GM23338 (cell line): ENCODE measurements at regions not wholly inside any gene's neighbourhood (a gene's known extent, or its start where the extent isn't known, plus 50 kb on each side); places are given as distances from the start of the nearest gene placed in this dataset.
A peak's percentile ranks its signal among the peaks of the same experiment; 100 is the strongest.

ENCODE experiments used
- ATAC-seq: fragments of 200-7000 bp; cut with Tn5 transposase; 3 replicates; pipeline ENCODE4 v1.9.1; 2020
- DNase-seq: peaks from one replicate; pipeline ENCODE4 v3.0.0-alpha.2; 2015; ENCODE audit warnings: low spot score
- H2AFZ ChIP-seq: fragments of 200-600 bp; sonication (generic); 2 replicates; pipeline ENCODE4 v1.8.0; 2016; ENCODE audit warnings: antibody characterized with exemption, mild to moderate bottlenecking, moderate library complexity
- H3F3A ChIP-seq: fragments of 200-600 bp; sonication (generic); replicated peaks from 2 replicates; pipeline ENCODE4 v1.8.0; 2017; ENCODE audit warnings: antibody characterized with exemption, mixed run types, low read depth
- H3K27ac ChIP-seq: fragments of 200-600 bp; sonication (generic); 2 replicates; pipeline ENCODE4 v1.6.1; 2016; ENCODE audit warnings: low read depth
- H3K27me3 ChIP-seq: fragments of 200-600 bp; sonication (generic); 2 replicates; pipeline ENCODE4 v1.8.0; 2016; ENCODE audit warnings: mild to moderate bottlenecking, mixed run types, moderate library complexity; ENCODE audit not compliant: insufficient read depth
- H3K36me3 ChIP-seq: fragments of 200-600 bp; sonication (generic); 2 replicates; pipeline ENCODE4 v1.8.0; 2016; ENCODE audit warnings: mild to moderate bottlenecking; ENCODE audit not compliant: insufficient read depth
- H3K4me1 ChIP-seq: fragments of 200-600 bp; sonication (generic); 2 replicates; pipeline ENCODE4 v1.8.0; 2016; ENCODE audit warnings: mild to moderate bottlenecking, moderate library complexity; ENCODE audit not compliant: insufficient read depth
- H3K4me2 ChIP-seq: fragments of 200-600 bp; sonication (generic); 2 replicates; pipeline ENCODE4 v1.7.1; 2017; ENCODE audit warnings: mixed run types
- H3K4me3 ChIP-seq: fragments of 200-600 bp; sonication (generic); 2 replicates; pipeline ENCODE4 v1.6.1; 2016; ENCODE audit warnings: mixed run types
- H3K79me2 ChIP-seq: fragments of 200-600 bp; sonication (generic); replicated peaks from 2 replicates; pipeline ENCODE4 v1.8.0; 2017; ENCODE audit warnings: mild to moderate bottlenecking; ENCODE audit not compliant: insufficient read depth
- H3K9me2 ChIP-seq: fragments of 200-600 bp; sonication (generic); 2 replicates; pipeline ENCODE4 v1.8.0; 2017; ENCODE audit not compliant: insufficient read depth
- H4K20me1 ChIP-seq: fragments of 200-600 bp; sonication (generic); replicated peaks from 2 replicates; pipeline ENCODE4 v1.8.0; 2017; ENCODE audit warnings: mild to moderate bottlenecking; ENCODE audit not compliant: insufficient read depth
- H3K27ac Mint-ChIP-seq: 2 replicates; pipeline ENCODE4 v1.8.0; 2020; ENCODE audit warnings: inconsistent platforms, mild to moderate bottlenecking, moderate library complexity, mixed read lengths
- H3K27me3 Mint-ChIP-seq: 3 replicates; pipeline ENCODE4 v1.8.0; 2022; ENCODE audit warnings: low read depth, mild to moderate bottlenecking, moderate library complexity, mixed read lengths, inconsistent platforms; ENCODE audit not compliant: insufficient read depth, poor library complexity
- H3K36me3 Mint-ChIP-seq: 3 replicates; pipeline ENCODE4 v1.8.0; 2021; ENCODE audit warnings: low read depth, mild to moderate bottlenecking, inconsistent platforms, moderate library complexity, mixed read lengths
- H3K4me1 Mint-ChIP-seq: 3 replicates; pipeline ENCODE4 v1.8.0; 2020; ENCODE audit warnings: mild to moderate bottlenecking, inconsistent platforms, mixed read lengths
- H3K4me3 Mint-ChIP-seq: 3 replicates; pipeline ENCODE4 v1.8.0; 2021; ENCODE audit warnings: moderate library complexity, mild to moderate bottlenecking, inconsistent platforms, mixed read lengths
- H3K9me3 Mint-ChIP-seq: 3 replicates; pipeline ENCODE4 v1.8.0; 2020; ENCODE audit warnings: moderate library complexity, mild to moderate bottlenecking, inconsistent platforms, mixed read lengths
- EZH2 ChIP-seq: fragments of 200-600 bp; sonication (generic); IDR thresholded peaks from one replicate; pipeline ENCODE4 v1.8.0; 2017; ENCODE audit warnings: antibody characterized with exemption, mild to moderate bottlenecking, low read depth; ENCODE audit not compliant: unreplicated experiment
- NANOG ChIP-seq: IDR thresholded peaks from 2 replicates; pipeline ENCODE4 v1.6.1; 2016; ENCODE audit warnings: antibody characterized with exemption, borderline replicate concordance
- POLR2AphosphoS5 ChIP-seq: IDR thresholded peaks from 2 replicates; pipeline ENCODE4 v1.6.1; 2016; ENCODE audit warnings: antibody characterized with exemption, low read depth
- STAT1 ChIP-seq: IDR thresholded peaks from one replicate; pipeline ENCODE4 v1.6.1; 2016; ENCODE audit warnings: antibody characterized with exemption; ENCODE audit not compliant: unreplicated experiment
- ZNF114 ChIP-seq: fragments of 250-450 bp; sonication (Bioruptor Pico); IDR thresholded peaks from 2 replicates; pipeline ENCODE4 v1.5.0; 2020; ENCODE audit warnings: mild to moderate bottlenecking, moderate library complexity
- TF ChIP-seq, protein P1 (sequence below): IDR thresholded peaks from one replicate; pipeline ENCODE4 v1.6.1; 2018; ENCODE audit warnings: antibody characterized with exemption; ENCODE audit not compliant: unreplicated experiment
- TF ChIP-seq, protein P2 (sequence below): IDR thresholded peaks from 2 replicates; pipeline ENCODE4 v1.6.1; 2016; ENCODE audit warnings: antibody characterized with exemption
- TF ChIP-seq, protein P3 (sequence below): fragments of 250-450 bp; sonication (Bioruptor Pico); IDR thresholded peaks from 2 replicates; pipeline ENCODE4 v1.5.0; 2020; ENCODE audit warnings: mild to moderate bottlenecking, moderate library complexity

DNA sequence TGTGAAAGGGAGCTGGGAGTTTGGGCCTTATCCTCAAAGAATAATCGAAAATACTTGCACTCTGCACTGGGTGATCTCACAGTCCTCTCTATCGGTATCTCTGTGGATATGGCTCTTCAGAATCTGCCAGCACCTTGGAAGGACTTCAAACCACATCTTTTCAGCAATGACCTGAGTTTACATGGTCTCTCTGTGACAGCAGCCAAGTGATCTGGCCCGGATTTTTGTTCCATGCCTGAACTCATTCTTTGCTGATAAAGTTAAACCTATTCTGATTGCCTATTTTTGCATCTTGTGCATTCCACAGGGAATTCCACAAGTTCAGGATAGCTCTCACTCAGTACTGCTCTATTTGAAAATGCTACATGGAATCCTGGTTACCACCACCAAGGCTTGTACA is 98.9 kb downstream of the HDGFL1 start:
- Mint-ChIP-seq H3K4me3 (no peak overlapping the region), H3K4me1 (no peaks in the 10 kb centered on the region), H3K9me3 (no peaks in the 10 kb centered on the region), H3K36me3 (no peaks in the 10 kb centered on the region), H3K27me3 (no peaks in the 10 kb centered on the region), H3K27ac (no peak overlapping the region)
- TF ChIP-seq, protein P1, sequence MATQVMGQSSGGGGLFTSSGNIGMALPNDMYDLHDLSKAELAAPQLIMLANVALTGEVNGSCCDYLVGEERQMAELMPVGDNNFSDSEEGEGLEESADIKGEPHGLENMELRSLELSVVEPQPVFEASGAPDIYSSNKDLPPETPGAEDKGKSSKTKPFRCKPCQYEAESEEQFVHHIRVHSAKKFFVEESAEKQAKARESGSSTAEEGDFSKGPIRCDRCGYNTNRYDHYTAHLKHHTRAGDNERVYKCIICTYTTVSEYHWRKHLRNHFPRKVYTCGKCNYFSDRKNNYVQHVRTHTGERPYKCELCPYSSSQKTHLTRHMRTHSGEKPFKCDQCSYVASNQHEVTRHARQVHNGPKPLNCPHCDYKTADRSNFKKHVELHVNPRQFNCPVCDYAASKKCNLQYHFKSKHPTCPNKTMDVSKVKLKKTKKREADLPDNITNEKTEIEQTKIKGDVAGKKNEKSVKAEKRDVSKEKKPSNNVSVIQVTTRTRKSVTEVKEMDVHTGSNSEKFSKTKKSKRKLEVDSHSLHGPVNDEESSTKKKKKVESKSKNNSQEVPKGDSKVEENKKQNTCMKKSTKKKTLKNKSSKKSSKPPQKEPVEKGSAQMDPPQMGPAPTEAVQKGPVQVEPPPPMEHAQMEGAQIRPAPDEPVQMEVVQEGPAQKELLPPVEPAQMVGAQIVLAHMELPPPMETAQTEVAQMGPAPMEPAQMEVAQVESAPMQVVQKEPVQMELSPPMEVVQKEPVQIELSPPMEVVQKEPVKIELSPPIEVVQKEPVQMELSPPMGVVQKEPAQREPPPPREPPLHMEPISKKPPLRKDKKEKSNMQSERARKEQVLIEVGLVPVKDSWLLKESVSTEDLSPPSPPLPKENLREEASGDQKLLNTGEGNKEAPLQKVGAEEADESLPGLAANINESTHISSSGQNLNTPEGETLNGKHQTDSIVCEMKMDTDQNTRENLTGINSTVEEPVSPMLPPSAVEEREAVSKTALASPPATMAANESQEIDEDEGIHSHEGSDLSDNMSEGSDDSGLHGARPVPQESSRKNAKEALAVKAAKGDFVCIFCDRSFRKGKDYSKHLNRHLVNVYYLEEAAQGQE, result no peak
- TF ChIP-seq, protein P2, sequence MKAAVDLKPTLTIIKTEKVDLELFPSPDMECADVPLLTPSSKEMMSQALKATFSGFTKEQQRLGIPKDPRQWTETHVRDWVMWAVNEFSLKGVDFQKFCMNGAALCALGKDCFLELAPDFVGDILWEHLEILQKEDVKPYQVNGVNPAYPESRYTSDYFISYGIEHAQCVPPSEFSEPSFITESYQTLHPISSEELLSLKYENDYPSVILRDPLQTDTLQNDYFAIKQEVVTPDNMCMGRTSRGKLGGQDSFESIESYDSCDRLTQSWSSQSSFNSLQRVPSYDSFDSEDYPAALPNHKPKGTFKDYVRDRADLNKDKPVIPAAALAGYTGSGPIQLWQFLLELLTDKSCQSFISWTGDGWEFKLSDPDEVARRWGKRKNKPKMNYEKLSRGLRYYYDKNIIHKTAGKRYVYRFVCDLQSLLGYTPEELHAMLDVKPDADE, result no peak
- TF ChIP-seq POLR2AphosphoS5 (no peak), EZH2 (no peak), ZNF114 (CRISPR knock-in tag) (no peak), NANOG (no peak), STAT1 (no peak)
- TF ChIP-seq, protein P3, sequence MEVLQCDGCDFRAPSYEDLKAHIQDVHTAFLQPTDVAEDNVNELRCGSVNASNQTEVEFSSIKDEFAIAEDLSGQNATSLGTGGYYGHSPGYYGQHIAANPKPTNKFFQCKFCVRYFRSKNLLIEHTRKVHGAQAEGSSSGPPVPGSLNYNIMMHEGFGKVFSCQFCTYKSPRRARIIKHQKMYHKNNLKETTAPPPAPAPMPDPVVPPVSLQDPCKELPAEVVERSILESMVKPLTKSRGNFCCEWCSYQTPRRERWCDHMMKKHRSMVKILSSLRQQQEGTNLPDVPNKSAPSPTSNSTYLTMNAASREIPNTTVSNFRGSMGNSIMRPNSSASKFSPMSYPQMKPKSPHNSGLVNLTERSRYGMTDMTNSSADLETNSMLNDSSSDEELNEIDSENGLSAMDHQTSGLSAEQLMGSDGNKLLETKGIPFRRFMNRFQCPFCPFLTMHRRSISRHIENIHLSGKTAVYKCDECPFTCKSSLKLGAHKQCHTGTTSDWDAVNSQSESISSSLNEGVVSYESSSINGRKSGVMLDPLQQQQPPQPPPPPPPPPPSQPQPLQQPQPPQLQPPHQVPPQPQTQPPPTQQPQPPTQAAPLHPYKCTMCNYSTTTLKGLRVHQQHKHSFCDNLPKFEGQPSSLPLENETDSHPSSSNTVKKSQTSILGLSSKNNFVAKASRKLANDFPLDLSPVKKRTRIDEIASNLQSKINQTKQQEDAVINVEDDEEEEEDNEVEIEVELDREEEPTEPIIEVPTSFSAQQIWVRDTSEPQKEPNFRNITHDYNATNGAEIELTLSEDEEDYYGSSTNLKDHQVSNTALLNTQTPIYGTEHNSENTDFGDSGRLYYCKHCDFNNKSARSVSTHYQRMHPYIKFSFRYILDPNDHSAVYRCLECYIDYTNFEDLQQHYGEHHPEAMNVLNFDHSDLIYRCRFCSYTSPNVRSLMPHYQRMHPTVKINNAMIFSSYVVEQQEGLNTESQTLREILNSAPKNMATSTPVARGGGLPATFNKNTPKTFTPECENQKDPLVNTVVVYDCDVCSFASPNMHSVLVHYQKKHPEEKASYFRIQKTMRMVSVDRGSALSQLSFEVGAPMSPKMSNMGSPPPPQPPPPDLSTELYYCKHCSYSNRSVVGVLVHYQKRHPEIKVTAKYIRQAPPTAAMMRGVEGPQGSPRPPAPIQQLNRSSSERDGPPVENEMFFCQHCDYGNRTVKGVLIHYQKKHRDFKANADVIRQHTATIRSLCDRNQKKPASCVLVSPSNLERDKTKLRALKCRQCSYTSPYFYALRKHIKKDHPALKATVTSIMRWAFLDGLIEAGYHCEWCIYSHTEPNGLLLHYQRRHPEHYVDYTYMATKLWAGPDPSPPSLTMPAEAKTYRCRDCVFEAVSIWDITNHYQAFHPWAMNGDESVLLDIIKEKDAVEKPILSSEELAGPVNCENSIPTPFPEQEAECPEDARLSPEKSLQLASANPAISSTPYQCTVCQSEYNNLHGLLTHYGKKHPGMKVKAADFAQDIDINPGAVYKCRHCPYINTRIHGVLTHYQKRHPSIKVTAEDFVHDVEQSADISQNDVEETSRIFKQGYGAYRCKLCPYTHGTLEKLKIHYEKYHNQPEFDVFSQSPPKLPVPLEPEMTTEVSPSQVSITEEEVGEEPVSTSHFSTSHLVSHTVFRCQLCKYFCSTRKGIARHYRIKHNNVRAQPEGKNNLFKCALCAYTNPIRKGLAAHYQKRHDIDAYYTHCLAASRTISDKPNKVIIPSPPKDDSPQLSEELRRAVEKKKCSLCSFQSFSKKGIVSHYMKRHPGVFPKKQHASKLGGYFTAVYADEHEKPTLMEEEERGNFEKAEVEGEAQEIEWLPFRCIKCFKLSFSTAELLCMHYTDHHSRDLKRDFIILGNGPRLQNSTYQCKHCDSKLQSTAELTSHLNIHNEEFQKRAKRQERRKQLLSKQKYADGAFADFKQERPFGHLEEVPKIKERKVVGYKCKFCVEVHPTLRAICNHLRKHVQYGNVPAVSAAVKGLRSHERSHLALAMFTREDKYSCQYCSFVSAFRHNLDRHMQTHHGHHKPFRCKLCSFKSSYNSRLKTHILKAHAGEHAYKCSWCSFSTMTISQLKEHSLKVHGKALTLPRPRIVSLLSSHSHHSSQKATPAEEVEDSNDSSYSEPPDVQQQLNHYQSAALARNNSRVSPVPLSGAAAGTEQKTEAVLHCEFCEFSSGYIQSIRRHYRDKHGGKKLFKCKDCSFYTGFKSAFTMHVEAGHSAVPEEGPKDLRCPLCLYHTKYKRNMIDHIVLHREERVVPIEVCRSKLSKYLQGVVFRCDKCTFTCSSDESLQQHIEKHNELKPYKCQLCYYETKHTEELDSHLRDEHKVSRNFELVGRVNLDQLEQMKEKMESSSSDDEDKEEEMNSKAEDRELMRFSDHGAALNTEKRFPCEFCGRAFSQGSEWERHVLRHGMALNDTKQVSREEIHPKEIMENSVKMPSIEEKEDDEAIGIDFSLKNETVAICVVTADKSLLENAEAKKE, result no peak
- Histone ChIP-seq H3K4me2 (no peak overlapping the region), H3K4me3 (no peak overlapping the region), H3K4me1 (no peaks in the 10 kb centered on the region), H3F3A (no peaks in the 10 kb centered on the region), H2AFZ (0 out of 2 replicates have a peak overlapping the region, but pooled peaks have one; percentile 29), H3K27me3 (no peaks in the 10 kb centered on the region), H3K27ac (no peak overlapping the region), H3K9me2 (peaks cover 3% of the 10 kb centered on the region; the same call in 1 of the 2 replicates), H3K36me3 (no peaks in the 10 kb centered on the region), H3K79me2 (no peaks in the 10 kb centered on the region), H4K20me1 (no peaks in the 10 kb centered on the region)
- ATAC-seq, result no peak
- no peak for DNase-seq
